Transverse colon (tissue), 4 donors: ENCODE measurements at regions not wholly inside any gene's neighbourhood (a gene's known extent, or its start where the extent isn't known, plus 50 kb on each side); places are given as distances from the start of the nearest gene placed in this dataset.

ENCODE experiments used
- DNase-seq: peaks from one replicate; pipeline ENCODE4 v3.0.0-alpha.2; 2019
- H3K27ac ChIP-seq, 4 donors: fragments of 200-600 bp; sonication (generic); 2 replicates each; pipeline ENCODE4 v1.5.1; 2016 to 2018; ENCODE audit warnings: inconsistent platforms in 4 of 4
- H3K27me3 ChIP-seq: fragments of 200-600 bp; sonication (generic); 2 replicates; pipeline ENCODE4 v1.5.1; 2017; ENCODE audit warnings: inconsistent platforms
- H3K36me3 ChIP-seq, 4 donors: fragments of 200-600 bp; sonication (generic); 2 replicates each; pipeline ENCODE4 v1.5.1; 2017 to 2019; ENCODE audit warnings: inconsistent platforms in 4 of 4
- H3K4me1 ChIP-seq, 4 donors: fragments of 200-600 bp; sonication (generic); 2 replicates each; pipeline ENCODE4 v1.5.1; 2017 to 2020; ENCODE audit warnings: inconsistent platforms in 4 of 4
- H3K4me3 ChIP-seq, 4 donors: fragments of 200-600 bp; sonication (generic); 1 replicate in 1 of 4; 2 replicates in 3 of 4; pipeline versions ENCODE4 v1.5.1 to v1.6.1; 2017 to 2019; ENCODE audit warnings: inconsistent platforms in 4 of 4
- H3K9me3 ChIP-seq, 2 donors: fragments of 200-600 bp; sonication (generic); 2 replicates each; pipeline ENCODE4 v1.5.1; 2017 to 2019; ENCODE audit warnings: inconsistent platforms in 2 of 2
- CTCF ChIP-seq, 5 experiments: fragments of 200-600 bp in 3 of 5; fragments of 450-650 bp in 2 of 5; sonication (generic) in 3 of 5; IDR thresholded peaks; 1 replicate in 2 of 5; 2 replicates in 3 of 5; pipeline ENCODE4 v1.5.1; 2016 to 2017; ENCODE audit warnings: antibody characterized with exemption in 5 of 5, inconsistent platforms in 3 of 5, mild to moderate bottlenecking in 2 of 5, moderate library complexity in 1 of 5
- EP300 ChIP-seq: sonication (generic); formaldehyde crosslinking; IDR thresholded peaks from one replicate; pipeline ENCODE4 v1.6.1; 2017; ENCODE audit warnings: antibody characterized with exemption, low read depth
- POLR2A ChIP-seq: fragments of 450-650 bp; IDR thresholded peaks from one replicate; pipeline ENCODE4 v1.6.1; 2016; ENCODE audit warnings: antibody characterized with exemption, mild to moderate bottlenecking, moderate library complexity
- POLR2AphosphoS5 ChIP-seq, 3 donors: sonication (generic); formaldehyde crosslinking; IDR thresholded peaks; one replicate each; pipeline ENCODE4 v1.6.1; 2016; ENCODE audit warnings: antibody characterized with exemption in 3 of 3
- WGBS, 2 donors: methylation state at CpG; one replicate each; pipeline ENCODE4 v1.1.5; 2018; ENCODE audit warnings: low coverage in 1 of 2; 5-methylcytosine and 5-hydroxymethylcytosine counted together
- in situ Hi-C, 4 donors: fragments of 200-750 bp; cut with MboI; loops; one replicate each; pipeline versions ENCODE4 v1.15.0 to v1.15.1; 2017; ENCODE audit warnings: low sequenced_read_pairs in 3 of 4, low pct_ligation_motif_present in 1 of 4, low pct_unique_long_range_greater_than_20kb in 1 of 4
- intact Hi-C: fragments of 100-400 bp; cut with DNase I; formaldehyde crosslinking; loops from one replicate; pipeline ENCODE4 v1.15.1; 2023; ENCODE audit warnings: low total_unique reads

- 50 to 53% methylated on average over 4 of the region's 4 CpGs for WGBS, 2 donors
- H3K9me3 ChIP-seq, result no peaks in the 10 kb centered on the region
- in situ Hi-C loops, result no loop called here
These were observed 124.8 kb downstream of the TSN start for GRCh38 chr2:121880283-121880682.

GRCh38 chr2:121881038-121881437 lies 125.6 kb downstream of the TSN start:
- Histone ChIP-seq H3K4me3 (no peak overlapping the region), H3K4me1 (no peaks in the 10 kb centered on the region), H3K27me3 (no peaks in the 10 kb centered on the region), H3K36me3 (no peaks in the 10 kb centered on the region), H3K9me3 (no peaks in the 10 kb centered on the region), H3K27ac (no peak overlapping the region)
- no peak for DNase-seq
- 88% methylated on average over 3 of the region's 4 CpGs; no CpG with 5 or more reads in 1 of the 2 donors for WGBS, 2 donors
- in situ Hi-C loops (no loop called here), intact Hi-C loops (no loop called here)
- TF ChIP-seq POLR2A (no peak), CTCF (IDR thresholded peaks at IDR 0.05) (no peak), EP300 (no peak), POLR2AphosphoS5 (IDR thresholded peaks at IDR 0.05) (no peak)

More at GRCh38 chr2:121880283-121880682, 124.8 kb downstream of the TSN start:
- TF ChIP-seq POLR2AphosphoS5 (IDR thresholded peaks at IDR 0.05) (no peak), CTCF (IDR thresholded peaks at IDR 0.05) (no peak), EP300 (no peak), POLR2A (no peak)
- H3K27me3 ChIP-seq, result no peaks in the 10 kb centered on the region
- intact Hi-C loops, result no loop called here
- H3K4me3 ChIP-seq, result no peak overlapping the region
- H3K4me1 ChIP-seq, result no peaks in the 10 kb centered on the region
- no peak overlapping the region for H3K27ac ChIP-seq
- DNase-seq, result no peak
- H3K36me3 ChIP-seq, result no peaks in the 10 kb centered on the region

- in situ Hi-C loops (no loop called here), intact Hi-C loops (no loop called here)
- H3K27me3 ChIP-seq, result no peaks in the 10 kb centered on the region
- no peaks in the 10 kb centered on the region for H3K4me1 ChIP-seq
- no peak overlapping the region for H3K4me3 ChIP-seq
- no peak for DNase-seq
- no peaks in the 10 kb centered on the region for H3K36me3 ChIP-seq
- no peaks in the 10 kb centered on the region for H3K9me3 ChIP-seq
- TF ChIP-seq POLR2AphosphoS5 (IDR thresholded peaks at IDR 0.05), result no peak
- TF ChIP-seq POLR2A, result no peak
- TF ChIP-seq CTCF (IDR thresholded peaks at IDR 0.05), result no peak
- TF ChIP-seq EP300, result no peak
- 87 to 93% methylated on average over 3 to 4 of the region's 4 CpGs for WGBS, 2 donors
- H3K27ac ChIP-seq, result no peak overlapping the region
These were observed 126.5 kb downstream of the TSN start for GRCh38 chr2:121881950-121882349.

- no peaks in the 10 kb centered on the region for H3K27me3 ChIP-seq
- no peak for DNase-seq
- no peak overlapping the region for H3K27ac ChIP-seq
These were observed 128.6 kb downstream of the TSN start for GRCh38 chr2:121884078-121884477.

More at GRCh38 chr2:121884078-121884477, 128.6 kb downstream of the TSN start:
- Histone ChIP-seq H3K4me1 (no peaks in the 10 kb centered on the region), H3K9me3 (no peaks in the 10 kb centered on the region), H3K36me3 (no peaks in the 10 kb centered on the region), H3K4me3 (no peak overlapping the region)
- in situ Hi-C loops (no loop called here), intact Hi-C loops (no loop called here)
- TF ChIP-seq EP300, result no peak
- no peak for TF ChIP-seq CTCF (IDR thresholded peaks at IDR 0.05)
- TF ChIP-seq POLR2A, result no peak
- TF ChIP-seq POLR2AphosphoS5 (IDR thresholded peaks at IDR 0.05), result no peak
- 33 to 54% methylated on average over 2 to 3 of the region's 3 CpGs for WGBS, 2 donors
